K562 (cell line): ENCODE measurements at regions not wholly inside any gene's neighbourhood (a gene's known extent, or its start where the extent isn't known, plus 50 kb on each side); places are given as distances from the start of the nearest gene placed in this dataset.

Experiments used
- CBX1 ChIP-seq: sonication (generic); IDR thresholded peaks from 2 replicates; pipeline ENCODE4 v1.6.1; 2016; ENCODE audit warnings: antibody characterized with exemption, low read depth, mild to moderate bottlenecking
- EGR1 ChIP-seq: fragments of 450-650 bp; conservative IDR thresholded peaks from 2 replicates; pipeline ENCODE4 v1.6.1; 2017; ENCODE audit warnings: mild to moderate bottlenecking
- EZH2 ChIP-seq: IDR thresholded peaks from 2 replicates; pipeline ENCODE4 v1.6.1; 2012; ENCODE audit warnings: low read depth, mild to moderate bottlenecking, inconsistent platforms, low read length, borderline replicate concordance
- KAT7 ChIP-seq: sonication (generic); formaldehyde crosslinking; IDR thresholded peaks from 2 replicates; pipeline ENCODE4 v1.8.0; 2022; ENCODE audit warnings: missing genetic modification reagents, mild to moderate bottlenecking, borderline replicate concordance
- POLR2G ChIP-seq: fragments of 200-400 bp; formaldehyde crosslinking; IDR thresholded peaks from 2 replicates; pipeline ENCODE4 v1.6.1; 2017; ENCODE audit warnings: low read depth, mild to moderate bottlenecking, antibody characterized with exemption, low read length, moderate library complexity
- ZNF12 ChIP-seq: sonication (generic); formaldehyde crosslinking; IDR thresholded peaks from 2 replicates; pipeline ENCODE4 v1.4.0; 2020; ENCODE audit warnings: mild to moderate bottlenecking, missing genetic modification reagents
- TF ChIP-seq, protein P1 (sequence below), 3 experiments: IDR thresholded peaks in 2 of 3; conservative IDR thresholded peaks in 1 of 3; 2 replicates each; pipeline ENCODE4 v1.5.1; 2011 to 2012; ENCODE audit warnings: low read length in 3 of 3, mild to moderate bottlenecking in 3 of 3, control low read depth in 2 of 3, improper control_type of control experiment in 1 of 3, inconsistent platforms in 1 of 3, low read depth in 1 of 3, mixed read lengths in 1 of 3, moderate library complexity in 1 of 3; ENCODE audit not compliant: insufficient read depth in 2 of 3
- TF ChIP-seq, protein P2 (sequence below): fragments of 450-650 bp; IDR thresholded peaks from 2 replicates; pipeline ENCODE4 v1.6.1; 2016; ENCODE audit warnings: mild to moderate bottlenecking
- TF ChIP-seq, protein P3 (sequence below): sonication (generic); formaldehyde crosslinking; IDR thresholded peaks from 2 replicates; pipeline ENCODE4 v1.5.0; 2020; ENCODE audit warnings: missing genetic modification reagents
- TF ChIP-seq, protein P4 (sequence below): sonication (generic); formaldehyde crosslinking; IDR thresholded peaks from 2 replicates; pipeline ENCODE4 v1.8.0; 2022; ENCODE audit warnings: missing genetic modification reagents, mild to moderate bottlenecking, borderline replicate concordance

DNA sequence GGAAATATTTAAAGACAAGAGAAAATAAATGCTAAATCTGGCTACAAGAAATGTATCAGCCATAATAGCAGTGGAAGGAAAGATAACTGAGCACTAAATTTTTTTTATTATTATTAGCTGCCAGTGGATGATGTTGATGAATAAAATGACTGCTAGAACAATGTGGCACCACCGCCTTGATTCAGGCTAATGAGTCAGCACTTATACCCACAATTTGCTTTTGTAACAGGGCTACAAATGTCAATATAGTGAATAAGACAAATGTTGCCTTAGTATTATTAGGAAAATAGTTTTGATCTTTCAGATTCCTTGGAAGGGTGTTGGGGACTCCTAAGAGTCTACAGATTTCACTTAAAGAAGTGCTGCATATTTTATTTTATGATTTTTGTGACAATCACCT lies 555.2 kb upstream of the GRAMD2B start:
- TF ChIP-seq, protein P1, sequence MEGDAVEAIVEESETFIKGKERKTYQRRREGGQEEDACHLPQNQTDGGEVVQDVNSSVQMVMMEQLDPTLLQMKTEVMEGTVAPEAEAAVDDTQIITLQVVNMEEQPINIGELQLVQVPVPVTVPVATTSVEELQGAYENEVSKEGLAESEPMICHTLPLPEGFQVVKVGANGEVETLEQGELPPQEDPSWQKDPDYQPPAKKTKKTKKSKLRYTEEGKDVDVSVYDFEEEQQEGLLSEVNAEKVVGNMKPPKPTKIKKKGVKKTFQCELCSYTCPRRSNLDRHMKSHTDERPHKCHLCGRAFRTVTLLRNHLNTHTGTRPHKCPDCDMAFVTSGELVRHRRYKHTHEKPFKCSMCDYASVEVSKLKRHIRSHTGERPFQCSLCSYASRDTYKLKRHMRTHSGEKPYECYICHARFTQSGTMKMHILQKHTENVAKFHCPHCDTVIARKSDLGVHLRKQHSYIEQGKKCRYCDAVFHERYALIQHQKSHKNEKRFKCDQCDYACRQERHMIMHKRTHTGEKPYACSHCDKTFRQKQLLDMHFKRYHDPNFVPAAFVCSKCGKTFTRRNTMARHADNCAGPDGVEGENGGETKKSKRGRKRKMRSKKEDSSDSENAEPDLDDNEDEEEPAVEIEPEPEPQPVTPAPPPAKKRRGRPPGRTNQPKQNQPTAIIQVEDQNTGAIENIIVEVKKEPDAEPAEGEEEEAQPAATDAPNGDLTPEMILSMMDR (IDR thresholded peaks at IDR 0.05 in 2 of 3, conservative IDR thresholded peaks at IDR 0.05 in 1 of 3; ENCODE audit: insufficient read depth in 2 of 3, low read depth in 1 of 3, low read length in 3 of 3), result no peak
- TF ChIP-seq, protein P2, sequence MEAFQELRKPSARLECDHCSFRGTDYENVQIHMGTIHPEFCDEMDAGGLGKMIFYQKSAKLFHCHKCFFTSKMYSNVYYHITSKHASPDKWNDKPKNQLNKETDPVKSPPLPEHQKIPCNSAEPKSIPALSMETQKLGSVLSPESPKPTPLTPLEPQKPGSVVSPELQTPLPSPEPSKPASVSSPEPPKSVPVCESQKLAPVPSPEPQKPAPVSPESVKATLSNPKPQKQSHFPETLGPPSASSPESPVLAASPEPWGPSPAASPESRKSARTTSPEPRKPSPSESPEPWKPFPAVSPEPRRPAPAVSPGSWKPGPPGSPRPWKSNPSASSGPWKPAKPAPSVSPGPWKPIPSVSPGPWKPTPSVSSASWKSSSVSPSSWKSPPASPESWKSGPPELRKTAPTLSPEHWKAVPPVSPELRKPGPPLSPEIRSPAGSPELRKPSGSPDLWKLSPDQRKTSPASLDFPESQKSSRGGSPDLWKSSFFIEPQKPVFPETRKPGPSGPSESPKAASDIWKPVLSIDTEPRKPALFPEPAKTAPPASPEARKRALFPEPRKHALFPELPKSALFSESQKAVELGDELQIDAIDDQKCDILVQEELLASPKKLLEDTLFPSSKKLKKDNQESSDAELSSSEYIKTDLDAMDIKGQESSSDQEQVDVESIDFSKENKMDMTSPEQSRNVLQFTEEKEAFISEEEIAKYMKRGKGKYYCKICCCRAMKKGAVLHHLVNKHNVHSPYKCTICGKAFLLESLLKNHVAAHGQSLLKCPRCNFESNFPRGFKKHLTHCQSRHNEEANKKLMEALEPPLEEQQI, result no peak
- TF ChIP-seq CBX1 (no peak), KAT7 (CRISPR knock-in tag) (no peak), EZH2 (no peak), POLR2G (no peak), EGR1 (no peak), ZNF12 (CRISPR knock-in tag) (no peak)
- TF ChIP-seq, protein P3, sequence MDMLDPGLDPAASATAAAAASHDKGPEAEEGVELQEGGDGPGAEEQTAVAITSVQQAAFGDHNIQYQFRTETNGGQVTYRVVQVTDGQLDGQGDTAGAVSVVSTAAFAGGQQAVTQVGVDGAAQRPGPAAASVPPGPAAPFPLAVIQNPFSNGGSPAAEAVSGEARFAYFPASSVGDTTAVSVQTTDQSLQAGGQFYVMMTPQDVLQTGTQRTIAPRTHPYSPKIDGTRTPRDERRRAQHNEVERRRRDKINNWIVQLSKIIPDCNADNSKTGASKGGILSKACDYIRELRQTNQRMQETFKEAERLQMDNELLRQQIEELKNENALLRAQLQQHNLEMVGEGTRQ (CRISPR knock-in tag), result no peak
- TF ChIP-seq, protein P4, sequence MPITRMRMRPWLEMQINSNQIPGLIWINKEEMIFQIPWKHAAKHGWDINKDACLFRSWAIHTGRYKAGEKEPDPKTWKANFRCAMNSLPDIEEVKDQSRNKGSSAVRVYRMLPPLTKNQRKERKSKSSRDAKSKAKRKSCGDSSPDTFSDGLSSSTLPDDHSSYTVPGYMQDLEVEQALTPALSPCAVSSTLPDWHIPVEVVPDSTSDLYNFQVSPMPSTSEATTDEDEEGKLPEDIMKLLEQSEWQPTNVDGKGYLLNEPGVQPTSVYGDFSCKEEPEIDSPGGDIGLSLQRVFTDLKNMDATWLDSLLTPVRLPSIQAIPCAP (CRISPR knock-in tag), result no peak
